Heart left ventricle (tissue), 13 donors: ENCODE measurements at regions not wholly inside any gene's neighbourhood (a gene's known extent, or its start where the extent isn't known, plus 50 kb on each side); places are given as distances from the start of the nearest gene placed in this dataset.

Source experiments
- CTCF ChIP-seq, 12 donors: fragments of 200-600 bp; sonication (generic) in 4 of 12; IDR thresholded peaks; one replicate each; pipeline versions ENCODE4 v1.5.0 to v1.8.0; 2018 to 2022; ENCODE audit warnings: antibody characterized with exemption in 12 of 12, mild to moderate bottlenecking in 5 of 12
- POLR2A ChIP-seq, 2 donors: fragments of 450-650 bp; IDR thresholded peaks; one replicate each; pipeline ENCODE4 v1.6.1; 2017; ENCODE audit warnings: antibody characterized with exemption in 2 of 2, mild to moderate bottlenecking in 2 of 2, moderate library complexity in 2 of 2
- donor health status: ischemic (EF 13 %, LVEDD 7.1; RV severe dilation, severe dysfunction).
- donor health status: DM: no; HTN: yes; CAD: no.
- donor health status: DM: no; HTN: no; CAD: no.
- donor health status: ischemic (EF 25% LVEDD 6.9; RV normal size, moderate dysfunction).
- donor health status: ischemic (EF 25% LVEDD 5.7; RV mildly dilated, moderate dysfunction).
- donor health status: ischemic (EF 35%, LVEDD 5.7; RV mildly dilated, moderate dysfunction).
- donor health status: nonischemic (EF 11% LVEDD 7.7; RV severe dilation, severe dysfunction).
- donor health status: DM: yes; HTN: yes; CAD: no.
- donor health status: PGD.
- donor health status: ischemic (EF 29% LVEDD 5.4; RV normal size, mild dysfunction).
- donor health status: nonischemic (EF 23%, LVEDD 6.1; RV moderate dilation, normal function).

- no peak for TF ChIP-seq CTCF (IDR thresholded peaks at IDR 0.05)
- TF ChIP-seq POLR2A (IDR thresholded peaks at IDR 0.05) = no peak
Measured at GRCh38 chrX:9164086-9164485, 130.2 kb upstream of the FAM9B start.
